SHP77 treated with DMSO at 0.1 percent for 48 hours (cell line): ENCODE measurements at regions not wholly inside any gene's neighbourhood (a gene's known extent, or its start where the extent isn't known, plus 50 kb on each side); places are given as distances from the start of the nearest gene placed in this dataset.
"Not testable (repeated sequence)": the region's sequence is repeated elsewhere in the genome, so short reads cannot be mapped to it uniquely, and the experiment has no call there.

ENCODE experiments used
- DNase-seq: peaks from one replicate; lab custom pipeline; 2025; lab: John Stamatoyannopoulos, UW

GRCh38 chr10:33703501-33704213, 369.2 kb upstream of the NRP1 start:
- no peak for DNase-seq

DNA sequence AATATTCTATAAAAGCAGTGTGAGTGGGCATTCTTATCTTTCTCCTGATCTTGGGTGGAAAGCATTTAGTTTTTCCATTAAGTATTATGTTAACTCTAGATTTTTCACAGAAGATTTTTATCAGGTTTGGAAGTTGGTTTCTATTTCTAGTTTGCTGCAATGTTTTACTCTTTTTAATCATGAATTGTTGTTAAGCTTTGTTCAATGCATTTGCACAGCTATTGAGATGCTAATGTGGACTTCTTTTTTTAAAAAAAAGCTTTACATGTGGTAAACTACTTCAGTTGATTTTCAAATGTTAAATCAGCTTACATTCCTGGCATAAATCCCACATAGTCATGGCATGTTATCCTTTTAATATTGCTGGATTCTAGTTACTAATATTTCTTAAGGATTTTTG, 363.6 kb upstream of the NRP1 start:
- DNase-seq = no peak

GRCh38 chr10:33697016-33697415, 362.5 kb upstream of the NRP1 start:
- DNase-seq = no peak

DNA sequence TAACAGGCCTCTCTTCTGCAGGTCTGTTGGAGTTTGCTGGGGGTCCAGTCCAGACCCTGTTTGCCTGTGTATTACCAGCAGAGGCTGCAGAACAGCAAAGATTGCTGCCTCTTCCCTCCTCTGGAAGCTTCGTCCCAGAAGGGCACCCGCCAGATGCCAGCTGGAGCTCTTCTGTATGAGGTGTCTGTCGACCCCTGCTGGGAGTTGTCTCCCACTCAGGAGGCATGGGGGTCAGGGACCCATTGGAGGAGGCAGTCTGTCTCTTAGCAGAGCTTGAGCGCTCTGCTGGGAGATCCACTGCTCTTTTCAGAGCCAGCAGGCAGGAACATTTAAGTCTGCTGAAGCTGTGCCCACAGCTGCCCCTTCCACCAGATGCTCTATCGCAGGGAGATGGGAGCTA, 361.1 kb upstream of the NRP1 start:
- DNase-seq = no peak

GRCh38 chr10:33690536-33690935, 356.1 kb upstream of the NRP1 start:
- not testable (repeated sequence) for DNase-seq

GRCh38 chr10:33688506-33688905, 354.0 kb upstream of the NRP1 start:
- DNase-seq = no peak

DNA sequence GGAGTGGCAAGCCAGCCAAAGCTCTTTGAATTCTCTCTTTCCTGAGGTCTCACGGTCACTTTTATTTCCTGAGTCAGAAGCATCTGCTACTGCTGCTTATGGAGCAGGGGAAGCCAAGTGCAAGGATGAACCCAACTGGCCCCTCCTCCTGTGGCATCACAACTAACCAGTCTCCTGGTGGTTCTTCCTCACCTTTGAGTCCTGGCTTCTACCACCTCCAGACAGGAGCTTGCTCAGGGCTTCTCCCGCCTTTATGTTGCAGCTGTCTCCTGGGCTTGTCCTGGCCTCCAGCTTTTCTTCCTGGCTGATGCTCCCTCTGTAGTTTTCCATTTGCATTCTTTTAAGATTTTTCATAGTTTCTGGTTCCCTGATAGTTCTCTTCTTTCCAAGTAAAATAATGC, 349.7 kb upstream of the NRP1 start:
- DNase-seq = no peak

- DNase-seq = no peak
These were observed 347.1 kb upstream of the NRP1 start for GRCh38 chr10:33681595-33681994.

DNA sequence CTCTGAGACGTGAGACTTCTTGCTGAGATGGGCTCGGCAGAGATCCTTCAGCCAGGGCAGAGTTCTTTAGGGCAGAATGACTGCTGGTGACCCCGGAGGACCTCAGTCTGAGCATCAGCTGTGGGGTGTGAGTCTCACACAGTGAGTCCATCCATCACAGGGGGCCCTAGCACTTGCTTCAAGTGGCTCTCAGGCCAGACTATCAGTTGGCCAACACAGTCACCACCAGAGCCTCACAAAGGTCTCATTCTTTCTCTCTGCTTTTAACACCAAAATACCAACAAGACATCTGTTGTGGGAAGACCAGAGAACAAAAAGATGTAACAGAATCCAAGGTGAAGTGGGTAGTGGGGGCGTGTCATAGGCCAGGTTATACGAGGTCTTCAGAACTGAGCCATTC, 345.6 kb upstream of the NRP1 start:
- DNase-seq = no peak

GRCh38 chr10:33676606-33677339, 342.3 kb upstream of the NRP1 start:
- DNase-seq = no peak

DNA sequence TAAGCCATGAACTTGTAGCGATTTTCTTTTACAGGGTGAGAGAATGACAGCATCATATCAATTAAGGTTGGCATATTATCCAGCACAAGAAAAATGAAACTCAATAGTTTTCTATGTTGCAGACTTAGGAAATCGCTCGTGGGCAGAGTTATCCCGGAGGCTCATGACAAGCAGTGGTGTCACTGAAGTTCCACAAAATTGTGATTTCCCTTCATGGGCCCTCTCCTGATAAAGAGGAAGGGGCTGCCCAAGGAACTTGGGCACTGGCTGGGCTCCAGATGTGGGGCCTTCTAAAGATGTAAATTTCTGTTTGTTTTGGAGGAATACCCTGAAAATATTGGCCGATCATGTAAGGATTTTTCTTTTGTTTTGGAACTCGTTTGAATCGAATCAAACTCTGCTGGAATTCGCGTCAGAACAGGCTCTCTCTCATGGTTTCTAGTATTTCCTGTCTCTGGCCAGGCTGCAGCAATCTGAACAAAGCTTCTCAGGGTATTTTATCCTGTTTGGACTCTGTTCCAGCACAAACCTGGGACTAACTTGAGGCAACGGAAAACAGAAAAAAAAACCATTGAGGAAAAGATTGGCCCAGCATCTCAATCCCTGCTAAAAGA, 340.6 kb upstream of the NRP1 start:
- DNase-seq = no peak

GRCh38 chr10:33674491-33674890, 340.0 kb upstream of the NRP1 start:
- no peak for DNase-seq

DNA sequence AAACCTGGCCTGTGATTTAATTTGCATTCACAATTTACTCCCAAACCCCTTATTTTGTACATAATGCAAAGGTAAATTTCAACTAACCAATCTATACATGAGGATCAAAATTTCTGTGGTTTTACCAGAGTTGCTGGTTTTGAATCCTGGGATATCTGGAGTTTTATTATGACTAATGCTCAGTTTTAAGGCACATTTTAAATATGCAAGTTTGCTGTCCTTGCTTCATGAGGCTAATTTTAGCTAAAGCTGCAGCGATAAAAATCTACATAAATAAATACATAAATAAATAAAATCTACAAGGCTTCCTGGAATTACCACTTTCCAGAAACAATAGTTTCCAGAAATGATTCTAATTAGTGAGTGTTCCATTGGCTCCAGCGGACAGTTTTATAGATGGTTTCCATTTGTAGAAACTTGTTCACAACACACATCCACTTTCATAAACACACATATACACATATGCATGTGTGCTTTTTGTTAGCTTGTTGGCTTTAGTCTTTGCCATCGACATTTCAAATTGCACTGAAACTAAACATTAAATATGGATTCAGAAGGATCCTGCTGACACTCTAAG, 339.5 kb upstream of the NRP1 start:
- no peak for DNase-seq

DNA sequence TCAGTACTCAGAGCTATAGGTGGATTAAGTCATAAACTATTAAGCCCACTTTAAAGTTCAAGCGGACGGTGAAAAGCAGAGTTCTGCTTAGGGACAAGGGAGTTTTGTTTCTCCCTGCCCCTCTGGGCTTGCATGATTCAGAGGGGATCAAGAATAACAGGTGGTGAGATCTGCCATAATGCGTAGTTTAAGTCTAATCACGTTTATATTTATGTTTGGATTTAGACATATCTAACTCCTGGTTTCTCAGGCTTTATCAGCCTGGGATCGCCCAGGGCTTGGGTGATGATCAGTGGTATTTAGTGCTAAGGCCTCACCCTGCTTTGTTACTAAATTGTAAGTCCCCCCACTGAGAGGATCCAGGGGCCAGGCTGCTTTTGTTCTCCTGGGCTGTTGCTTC, 335.4 kb upstream of the NRP1 start:
- DNase-seq = no peak

DNA sequence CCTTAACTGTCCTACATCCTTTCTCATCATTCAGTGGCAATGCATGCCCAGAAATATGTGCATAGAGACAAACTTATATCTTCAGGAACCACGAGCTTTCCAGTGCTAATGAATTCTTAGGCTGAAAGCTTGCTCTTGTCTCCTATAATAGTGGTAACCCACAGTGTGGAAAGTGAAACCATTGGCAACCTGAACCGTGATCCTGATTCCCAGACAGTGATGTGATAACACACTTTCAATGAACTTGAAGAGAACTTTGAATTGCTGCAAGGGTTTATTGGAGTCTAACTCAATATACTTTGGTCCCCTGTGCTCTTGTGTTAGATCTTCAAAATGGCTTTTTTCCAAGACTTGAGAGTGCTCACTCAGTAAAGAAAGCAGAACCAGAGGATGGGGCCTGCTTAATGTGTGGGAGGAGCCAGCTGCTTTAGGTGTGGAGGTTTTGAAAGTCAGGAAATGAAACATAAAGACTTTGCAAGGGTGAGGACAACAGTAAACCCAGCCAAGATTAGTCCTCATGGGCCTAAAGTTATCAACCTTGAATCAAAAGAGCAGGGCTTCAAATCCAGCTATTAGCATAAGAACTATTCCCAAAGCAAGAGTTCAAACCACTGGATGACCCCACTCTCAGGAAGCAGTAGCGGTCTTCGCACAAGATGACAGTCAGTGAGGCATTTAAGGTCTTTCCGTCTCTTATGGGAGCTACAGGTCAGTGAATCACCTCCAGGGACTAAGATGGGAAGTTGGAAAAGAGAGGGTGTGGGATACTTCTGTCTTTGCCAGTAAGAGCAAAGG, 332.4 kb upstream of the NRP1 start:
- no peak for DNase-seq

DNA sequence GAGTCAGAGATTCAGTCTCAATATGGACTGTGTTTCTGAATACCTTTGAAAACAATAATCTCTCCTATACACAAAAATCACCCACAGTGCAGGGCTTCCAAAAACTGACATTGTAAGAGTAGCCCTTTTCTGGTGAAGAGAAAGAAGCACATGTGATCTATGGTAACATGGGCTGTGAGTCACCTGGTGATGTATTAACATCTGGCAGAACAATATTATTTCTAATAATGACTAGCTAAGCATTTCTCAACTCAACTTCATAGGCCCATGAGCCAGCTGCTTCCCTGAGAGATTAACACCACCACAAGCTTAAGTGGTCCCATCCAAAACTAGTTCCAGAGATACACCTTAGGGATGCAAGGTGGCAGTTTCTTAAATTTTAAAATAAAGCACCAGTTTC, 331.0 kb upstream of the NRP1 start:
- DNase-seq = no peak

DNA sequence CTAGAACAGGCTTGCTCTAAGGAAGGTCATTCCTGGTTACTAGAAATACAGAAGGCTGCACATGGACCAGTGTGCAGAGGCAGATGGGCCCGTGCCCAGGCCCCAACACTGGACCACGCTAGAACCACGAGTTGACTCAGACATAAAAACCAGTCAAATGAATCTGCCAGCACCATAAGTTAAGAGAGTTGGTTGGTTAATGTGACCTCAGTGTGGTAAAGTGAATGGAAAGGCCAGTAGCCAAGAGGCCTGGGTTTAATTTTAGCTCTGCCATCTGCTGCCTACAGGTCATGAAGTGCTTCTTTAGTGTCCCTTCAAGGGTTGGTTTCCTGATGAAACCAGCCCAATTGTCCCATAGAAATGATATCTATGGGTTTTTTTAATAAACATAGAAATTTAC, 329.6 kb upstream of the NRP1 start:
- no peak for DNase-seq

DNA sequence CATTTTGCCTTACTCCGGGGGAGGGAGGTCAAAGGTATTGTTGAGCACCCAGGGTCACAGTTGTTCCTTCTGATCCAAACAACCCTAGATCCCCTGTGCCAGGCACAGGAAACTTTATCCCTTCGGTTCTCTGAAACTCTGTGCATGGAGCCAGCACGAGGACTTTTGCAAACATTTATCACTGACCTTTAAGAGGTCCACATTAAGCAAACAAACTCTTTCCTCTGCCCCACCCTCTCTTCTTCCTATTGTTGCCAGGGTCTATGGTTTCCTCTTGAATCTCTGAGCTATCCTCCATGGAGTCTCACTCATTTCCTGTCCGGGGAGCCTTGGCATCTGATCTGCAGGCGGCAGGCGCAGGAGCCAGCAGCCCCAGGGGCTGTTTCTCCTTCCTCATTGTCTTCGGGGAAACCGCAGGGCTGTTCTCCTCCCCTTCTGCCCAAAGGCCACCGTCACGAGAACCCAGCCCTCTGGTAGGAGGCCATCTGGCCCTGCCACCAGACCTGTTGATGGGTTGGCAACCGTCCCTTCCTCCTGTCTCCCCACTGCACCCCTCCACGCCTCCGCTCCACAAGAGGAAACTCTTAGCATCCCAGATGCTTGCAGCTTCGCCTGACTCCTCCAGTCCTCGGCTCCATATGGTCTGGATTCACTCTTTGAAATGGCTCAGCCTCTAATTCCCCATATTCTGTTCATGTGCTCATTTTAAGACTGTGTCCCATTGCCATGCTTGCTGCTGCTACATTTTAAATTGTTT, 327.3 kb upstream of the NRP1 start:
- DNase-seq = peak; percentile 27

GRCh38 chr10:33660329-33660728, 325.9 kb upstream of the NRP1 start:
- peak; percentile 48 for DNase-seq

- no peak for DNase-seq
These were observed 323.4 kb upstream of the NRP1 start for GRCh38 chr10:33657913-33658312.

GRCh38 chr10:33657154-33657908, 322.9 kb upstream of the NRP1 start:
- DNase-seq = no peak
